Breast epithelium (tissue), 4 donors: ENCODE measurements at regions not wholly inside any gene's neighbourhood (a gene's known extent, or its start where the extent isn't known, plus 50 kb on each side); places are given as distances from the start of the nearest gene placed in this dataset.

ENCODE experiments used
- DNase-seq, 2 donors: peaks; one replicate each; pipeline ENCODE4 v3.0.0-alpha.2; 2019; ENCODE audit warnings: low spot score in 2 of 2
- H3K27ac ChIP-seq, 2 donors: fragments of 200-600 bp; sonication (generic) in 1 of 2; one replicate each; pipeline ENCODE4 v1.5.1; 2016 to 2019; ENCODE audit warnings: mild to moderate bottlenecking in 1 of 2
- H3K27me3 ChIP-seq, 2 donors: fragments of 200-600 bp; sonication (generic) in 1 of 2; one replicate each; pipeline versions ENCODE4 v1.5.1 to v1.6.0; 2017 to 2019; ENCODE audit warnings: control low read depth in 1 of 2, mild to moderate bottlenecking in 1 of 2
- H3K36me3 ChIP-seq: fragments of 200-600 bp; one replicate; pipeline ENCODE4 v1.5.1; 2019
- H3K4me1 ChIP-seq, 2 donors: fragments of 200-600 bp; sonication (generic); one replicate each; pipeline ENCODE4 v1.5.1; 2016 to 2019; ENCODE audit warnings: control low read depth in 1 of 2
- H3K4me3 ChIP-seq, 3 donors: fragments of 200-600 bp; sonication (generic); 1 replicate in 2 of 3; 2 replicates in 1 of 3; pipeline ENCODE4 v1.5.1; 2016 to 2019; ENCODE audit warnings: mild to moderate bottlenecking in 3 of 3, moderate library complexity in 2 of 3
- H3K9me3 ChIP-seq, 2 donors: fragments of 200-600 bp; sonication (generic) in 1 of 2; one replicate each; pipeline ENCODE4 v1.5.1; 2016 to 2019; ENCODE audit warnings: control low read depth in 1 of 2
- CTCF ChIP-seq, 3 donors: fragments of 450-650 bp; IDR thresholded peaks; one replicate each; pipeline ENCODE4 v1.5.1; 2016 to 2017; ENCODE audit warnings: antibody characterized with exemption in 3 of 3, mild to moderate bottlenecking in 3 of 3, moderate library complexity in 3 of 3
- POLR2A ChIP-seq: fragments of 450-650 bp; IDR thresholded peaks from one replicate; pipeline ENCODE4 v1.6.1; 2016; ENCODE audit warnings: antibody characterized with exemption, mild to moderate bottlenecking, moderate library complexity
- POLR2AphosphoS5 ChIP-seq, 3 donors: sonication (generic); formaldehyde crosslinking; IDR thresholded peaks; one replicate each; pipeline ENCODE4 v1.6.1; 2017; ENCODE audit warnings: antibody characterized with exemption in 3 of 3
- intact Hi-C: fragments of 100-400 bp; cut with DNase I; formaldehyde crosslinking; loops from one replicate; pipeline ENCODE4 v1.15.1; 2023; ENCODE audit warnings: low total_unique reads

- TF ChIP-seq CTCF (IDR thresholded peaks at IDR 0.05), result no peak
- no peak for TF ChIP-seq POLR2AphosphoS5 (IDR thresholded peaks at IDR 0.05)
- TF ChIP-seq POLR2A, result no peak
- no peak for DNase-seq
- no peaks in the 10 kb centered on the region for H3K4me1 ChIP-seq
- no peaks in the 10 kb centered on the region for H3K36me3 ChIP-seq
- H3K27me3 ChIP-seq, result no peaks in the 10 kb centered on the region
- peak overlapping the region; percentile 30 to 55 for H3K27ac ChIP-seq
- no peak overlapping the region for H3K4me3 ChIP-seq
- intact Hi-C loops, result no loop called here
- H3K9me3 ChIP-seq, result no peaks in the 10 kb centered on the region
Observed at GRCh38 chr22:26894766-26895485, 237.5 kb downstream of the MIAT start.

- Histone ChIP-seq H3K9me3 (no peaks in the 10 kb centered on the region), H3K27me3 (no peaks in the 10 kb centered on the region), H3K4me1 (no peaks in the 10 kb centered on the region), H3K27ac (no peak overlapping the region), H3K4me3 (no peak overlapping the region), H3K36me3 (no peaks in the 10 kb centered on the region)
- intact Hi-C loops, result no loop called here
- TF ChIP-seq CTCF (IDR thresholded peaks at IDR 0.05), result no peak
- TF ChIP-seq POLR2AphosphoS5 (IDR thresholded peaks at IDR 0.05), result no peak
- TF ChIP-seq POLR2A, result no peak
- DNase-seq, result no peak
Observed at GRCh38 chr22:26897384-26897783, 240.0 kb downstream of the MIAT start.

- intact Hi-C loops, result no loop called here
- no peaks in the 10 kb centered on the region for H3K4me1 ChIP-seq
Observed at GRCh38 chr22:26898946-26899605, 241.7 kb downstream of the MIAT start.

GRCh38 chr22:26900787-26901186 lies 243.4 kb downstream of the MIAT start:
- Histone ChIP-seq H3K36me3 (no peaks in the 10 kb centered on the region), H3K27me3 (no peaks in the 10 kb centered on the region), H3K4me3 (no peak overlapping the region), H3K4me1 (no peaks in the 10 kb centered on the region), H3K27ac (no peak overlapping the region), H3K9me3 (no peaks in the 10 kb centered on the region)
- intact Hi-C loops, result no loop called here
- TF ChIP-seq POLR2AphosphoS5 (IDR thresholded peaks at IDR 0.05) (no peak), POLR2A (no peak), CTCF (IDR thresholded peaks at IDR 0.05) (no peak)
- no peak for DNase-seq

More at GRCh38 chr22:26898946-26899605, 241.7 kb downstream of the MIAT start:
- Histone ChIP-seq H3K27me3 (no peaks in the 10 kb centered on the region), H3K36me3 (no peaks in the 10 kb centered on the region), H3K27ac (no peak overlapping the region), H3K9me3 (no peaks in the 10 kb centered on the region), H3K4me3 (no peak overlapping the region)
- no peak for DNase-seq
- TF ChIP-seq CTCF (IDR thresholded peaks at IDR 0.05), result no peak
- no peak for TF ChIP-seq POLR2A

GRCh38 chr22:26901198-26901816 lies 243.9 kb downstream of the MIAT start:
- no peaks in the 10 kb centered on the region for H3K9me3 ChIP-seq

More at GRCh38 chr22:26901198-26901816, 243.9 kb downstream of the MIAT start:
- TF ChIP-seq POLR2AphosphoS5 (IDR thresholded peaks at IDR 0.05), result no peak
- TF ChIP-seq POLR2A, result no peak
- TF ChIP-seq CTCF (IDR thresholded peaks at IDR 0.05), result no peak
- Histone ChIP-seq H3K27ac (no peak overlapping the region), H3K4me1 (no peaks in the 10 kb centered on the region), H3K27me3 (no peaks in the 10 kb centered on the region), H3K36me3 (no peaks in the 10 kb centered on the region), H3K4me3 (no peak overlapping the region)
- intact Hi-C loops, result no loop called here
- DNase-seq, result no peak
